ENCODE measurements at regions not wholly inside any gene's neighbourhood (a gene's known extent, or its start where the extent isn't known, plus 50 kb on each side); places are given as distances from the start of the nearest gene placed in this dataset.

GRCh38 chr2:183533021-183533420 lies 408.8 kb downstream of the NUP35 start:
- Histone ChIP-seq H3K9me3 (ENCODE audit: control insufficient read depth, insufficient read depth, low read length) (no peaks in the 10 kb centered on the region), H3K27me3 (ENCODE audit: control insufficient read depth, insufficient read depth, low read length) (no peaks in the 10 kb centered on the region), H3K27ac (ENCODE audit: low read depth, low read length) (no peak overlapping the region), H3K4me3 (ENCODE audit: low read depth, low read length) (no peak overlapping the region)
- ChIA-PET CTCF (no interaction called here), POLR2A (no interaction called here)
- TF ChIP-seq CTCF (IDR thresholded peaks at IDR 0.05; ENCODE audit: low read depth, low read length): no peak
- DNase-seq (ENCODE audit: low read depth, low spot score): no peak

GRCh38 chr2:183536290-183536689 lies 412.0 kb downstream of the NUP35 start:
- Histone ChIP-seq H3K9me3 (ENCODE audit: control insufficient read depth, insufficient read depth, low read length) (peaks cover 3% of the 10 kb centered on the region; the same call in 1 of the 2 replicates), H3K4me3 (ENCODE audit: low read depth, low read length) (no peak overlapping the region), H3K27ac (ENCODE audit: low read depth, low read length) (no peak overlapping the region), H3K27me3 (ENCODE audit: control insufficient read depth, insufficient read depth, low read length) (no peaks in the 10 kb centered on the region)
- ChIA-PET CTCF (no interaction called here), POLR2A (no interaction called here)
- TF ChIP-seq CTCF (IDR thresholded peaks at IDR 0.05; ENCODE audit: low read depth, low read length): no peak
- DNase-seq (ENCODE audit: low read depth, low spot score): no peak

- CTCF ChIA-PET: no interaction called here
- POLR2A ChIA-PET: no interaction called here
- H3K27me3 ChIP-seq (ENCODE audit: control insufficient read depth, insufficient read depth, low read length): no peaks in the 10 kb centered on the region
Measured at GRCh38 chr2:183536714-183537113, 412.5 kb downstream of the NUP35 start.

DNA sequence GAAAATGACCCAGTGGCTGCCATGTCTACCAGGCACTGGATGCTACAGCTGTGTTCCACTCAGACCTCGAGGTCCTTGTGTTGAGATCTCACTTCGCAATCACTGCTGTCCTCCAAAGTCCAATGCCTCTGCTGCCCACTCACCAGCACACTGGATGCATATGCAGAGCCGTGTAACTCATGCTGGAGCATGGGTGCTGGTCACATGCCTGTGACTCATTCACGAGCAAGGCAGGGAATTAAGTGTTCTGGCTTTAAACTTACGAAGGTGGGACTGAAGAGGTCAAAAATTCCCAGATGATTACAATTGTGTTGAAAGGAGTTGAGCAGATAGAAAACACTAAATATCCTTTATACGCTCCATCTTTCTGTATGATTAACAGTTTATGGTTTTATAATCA lies 417.5 kb downstream of the NUP35 start:
- Histone ChIP-seq H3K4me3 (ENCODE audit: low read depth, low read length) (no peak overlapping the region), H3K27me3 (ENCODE audit: control insufficient read depth, insufficient read depth, low read length) (no peaks in the 10 kb centered on the region), H3K27ac (ENCODE audit: low read depth, low read length) (no peak overlapping the region), H3K9me3 (ENCODE audit: control insufficient read depth, insufficient read depth, low read length) (peaks cover 23% of the 10 kb centered on the region)
- ChIA-PET CTCF (interaction anchor here (0.6 kb wide), 1 partner anchor 40 kb away, joined by 3 read pairs; no protein-coding TSS in a partner anchor), POLR2A (no interaction called here)
- DNase-seq (ENCODE audit: low read depth, low spot score): no peak
- no peak for TF ChIP-seq CTCF (IDR thresholded peaks at IDR 0.05; ENCODE audit: low read depth, low read length)

More at GRCh38 chr2:183536714-183537113, 412.5 kb downstream of the NUP35 start:
- Histone ChIP-seq H3K4me3 (ENCODE audit: low read depth, low read length) (no peak overlapping the region), H3K9me3 (ENCODE audit: control insufficient read depth, insufficient read depth, low read length) (peaks cover 5% of the 10 kb centered on the region), H3K27ac (ENCODE audit: low read depth, low read length) (no peak overlapping the region)
- DNase-seq (ENCODE audit: low read depth, low spot score): no peak
- no peak for TF ChIP-seq CTCF (IDR thresholded peaks at IDR 0.05; ENCODE audit: low read depth, low read length)

GRCh38 chr2:183542606-183543005 lies 418.4 kb downstream of the NUP35 start:
- Histone ChIP-seq H3K4me3 (ENCODE audit: low read depth, low read length) (no peak overlapping the region), H3K9me3 (ENCODE audit: control insufficient read depth, insufficient read depth, low read length) (peaks cover 25% of the 10 kb centered on the region), H3K27ac (ENCODE audit: low read depth, low read length) (no peak overlapping the region), H3K27me3 (ENCODE audit: control insufficient read depth, insufficient read depth, low read length) (no peaks in the 10 kb centered on the region)
- no peak for DNase-seq (ENCODE audit: low read depth, low spot score)
- no peak for TF ChIP-seq CTCF (IDR thresholded peaks at IDR 0.05; ENCODE audit: low read depth, low read length)
- ChIA-PET CTCF (no interaction called here), POLR2A (no interaction called here)
